Breast epithelium (tissue), 4 donors: ENCODE measurements at regions not wholly inside any gene's neighbourhood (a gene's known extent, or its start where the extent isn't known, plus 50 kb on each side); places are given as distances from the start of the nearest gene placed in this dataset.

Experiments
- DNase-seq, 2 donors: peaks; one replicate each; pipeline ENCODE4 v3.0.0-alpha.2; 2019; ENCODE audit warnings: low spot score in 2 of 2
- H3K27ac ChIP-seq, 2 donors: fragments of 200-600 bp; sonication (generic) in 1 of 2; one replicate each; pipeline ENCODE4 v1.5.1; 2016 to 2019; ENCODE audit warnings: mild to moderate bottlenecking in 1 of 2
- H3K27me3 ChIP-seq, 2 donors: fragments of 200-600 bp; sonication (generic) in 1 of 2; one replicate each; pipeline versions ENCODE4 v1.5.1 to v1.6.0; 2017 to 2019; ENCODE audit warnings: control low read depth in 1 of 2, mild to moderate bottlenecking in 1 of 2
- H3K36me3 ChIP-seq: fragments of 200-600 bp; one replicate; pipeline ENCODE4 v1.5.1; 2019
- H3K4me1 ChIP-seq, 2 donors: fragments of 200-600 bp; sonication (generic); one replicate each; pipeline ENCODE4 v1.5.1; 2016 to 2019; ENCODE audit warnings: control low read depth in 1 of 2
- H3K4me3 ChIP-seq, 3 donors: fragments of 200-600 bp; sonication (generic); 1 replicate in 2 of 3; 2 replicates in 1 of 3; pipeline ENCODE4 v1.5.1; 2016 to 2019; ENCODE audit warnings: mild to moderate bottlenecking in 3 of 3, moderate library complexity in 2 of 3
- H3K9me3 ChIP-seq, 2 donors: fragments of 200-600 bp; sonication (generic) in 1 of 2; one replicate each; pipeline ENCODE4 v1.5.1; 2016 to 2019; ENCODE audit warnings: control low read depth in 1 of 2
- CTCF ChIP-seq, 3 donors: fragments of 450-650 bp; IDR thresholded peaks; one replicate each; pipeline ENCODE4 v1.5.1; 2016 to 2017; ENCODE audit warnings: antibody characterized with exemption in 3 of 3, mild to moderate bottlenecking in 3 of 3, moderate library complexity in 3 of 3
- POLR2A ChIP-seq: fragments of 450-650 bp; IDR thresholded peaks from one replicate; pipeline ENCODE4 v1.6.1; 2016; ENCODE audit warnings: antibody characterized with exemption, mild to moderate bottlenecking, moderate library complexity
- POLR2AphosphoS5 ChIP-seq, 3 donors: sonication (generic); formaldehyde crosslinking; IDR thresholded peaks; one replicate each; pipeline ENCODE4 v1.6.1; 2017; ENCODE audit warnings: antibody characterized with exemption in 3 of 3
- intact Hi-C: fragments of 100-400 bp; cut with DNase I; formaldehyde crosslinking; loops from one replicate; pipeline ENCODE4 v1.15.1; 2023; ENCODE audit warnings: low total_unique reads

DNA sequence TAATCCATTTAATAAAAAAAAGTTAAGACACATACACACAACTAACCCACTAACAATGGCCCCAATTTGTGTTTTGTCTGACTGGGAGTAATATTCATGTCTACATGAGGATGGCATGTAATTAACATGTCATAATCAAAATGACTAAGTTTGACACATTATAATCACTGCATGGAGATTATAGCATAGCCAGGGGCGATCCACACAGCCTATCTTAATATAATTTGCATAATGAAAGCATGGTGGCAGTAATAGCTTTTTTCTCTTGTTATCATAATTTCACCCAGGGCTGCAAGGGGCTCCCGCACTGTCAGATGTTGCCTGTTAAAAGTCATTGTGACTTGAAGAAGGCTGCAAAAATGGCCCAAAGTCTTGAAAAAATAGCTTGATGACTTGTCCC lies 243.7 kb downstream of the SMAD2 start:
- Histone ChIP-seq H3K9me3 (no peaks in the 10 kb centered on the region), H3K4me3 (no peak overlapping the region), H3K27me3 (no peaks in the 10 kb centered on the region), H3K36me3 (no peaks in the 10 kb centered on the region), H3K27ac (no peak overlapping the region), H3K4me1 (no peaks in the 10 kb centered on the region)
- no peak for DNase-seq
- intact Hi-C loops, result no loop called here
- no peak for TF ChIP-seq CTCF (IDR thresholded peaks at IDR 0.05)

DNA sequence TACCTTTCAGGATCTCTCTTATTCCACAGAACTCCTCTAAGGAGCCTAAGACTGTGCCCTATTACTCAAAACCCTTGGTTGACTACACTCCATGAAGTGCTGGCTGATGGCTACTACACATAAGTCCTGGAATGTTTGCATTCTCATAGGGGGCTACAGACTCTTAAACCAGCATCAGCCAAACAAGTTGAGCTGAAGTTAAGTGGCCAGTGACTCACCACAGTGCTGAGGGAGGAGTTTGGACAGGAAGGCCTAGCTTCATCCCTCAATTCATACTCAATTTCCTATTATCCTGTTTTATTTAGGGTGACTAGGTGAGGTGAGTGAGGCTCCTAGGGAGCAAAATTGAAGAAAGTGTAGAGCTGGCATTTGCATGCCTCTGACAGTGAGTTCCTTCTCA lies 246.7 kb downstream of the SMAD2 start:
- TF ChIP-seq CTCF (IDR thresholded peaks at IDR 0.05), result no peak
- TF ChIP-seq POLR2A, result no peak
- TF ChIP-seq POLR2AphosphoS5 (IDR thresholded peaks at IDR 0.05), result no peak
- no peak for DNase-seq
- no peaks in the 10 kb centered on the region for H3K9me3 ChIP-seq
- no peak overlapping the region for H3K27ac ChIP-seq
- intact Hi-C loops, result no loop called here
- H3K4me3 ChIP-seq, result no peak overlapping the region
- H3K36me3 ChIP-seq, result no peaks in the 10 kb centered on the region
- no peaks in the 10 kb centered on the region for H3K4me1 ChIP-seq
- H3K27me3 ChIP-seq, result no peaks in the 10 kb centered on the region

GRCh38 chr18:47682876-47683275 lies 247.6 kb downstream of the SMAD2 start:
- DNase-seq, result no peak
- Histone ChIP-seq H3K27ac (no peak overlapping the region), H3K9me3 (no peaks in the 10 kb centered on the region), H3K4me1 (no peaks in the 10 kb centered on the region), H3K36me3 (no peaks in the 10 kb centered on the region), H3K4me3 (no peak overlapping the region), H3K27me3 (no peaks in the 10 kb centered on the region)
- TF ChIP-seq CTCF (IDR thresholded peaks at IDR 0.05) (no peak), POLR2AphosphoS5 (IDR thresholded peaks at IDR 0.05) (no peak), POLR2A (no peak)
- intact Hi-C loops, result no loop called here

DNA sequence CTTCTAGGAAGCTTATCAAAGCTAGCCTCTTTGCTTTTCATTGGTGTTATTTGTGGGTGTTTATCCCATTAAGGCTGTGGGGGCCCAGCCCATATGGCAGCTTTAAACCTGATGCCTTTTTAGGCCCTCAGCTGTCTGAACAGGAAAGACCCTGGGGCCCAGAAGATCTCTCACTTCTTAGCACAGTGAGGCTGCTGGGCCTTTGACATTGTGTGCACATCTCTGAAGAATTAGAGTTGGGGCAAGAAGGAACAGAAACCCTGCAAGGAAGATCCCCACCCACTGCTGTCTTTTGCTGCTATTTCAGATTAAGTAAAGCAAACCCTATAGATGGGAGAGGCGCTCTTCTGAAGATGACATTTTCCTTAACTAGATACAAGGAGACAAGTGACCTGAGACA lies 250.0 kb downstream of the SMAD2 start:
- Histone ChIP-seq H3K27ac (no peak overlapping the region), H3K4me3 (no peak overlapping the region), H3K9me3 (no peaks in the 10 kb centered on the region), H3K27me3 (no peaks in the 10 kb centered on the region), H3K36me3 (no peaks in the 10 kb centered on the region), H3K4me1 (no peaks in the 10 kb centered on the region)
- no peak for DNase-seq
- TF ChIP-seq CTCF (IDR thresholded peaks at IDR 0.05) (no peak), POLR2AphosphoS5 (IDR thresholded peaks at IDR 0.05) (no peak), POLR2A (no peak)
- intact Hi-C loops, result no loop called here

- Histone ChIP-seq H3K4me1 (no peaks in the 10 kb centered on the region), H3K27me3 (no peaks in the 10 kb centered on the region), H3K9me3 (no peaks in the 10 kb centered on the region), H3K27ac (no peak overlapping the region), H3K36me3 (no peaks in the 10 kb centered on the region), H3K4me3 (no peak overlapping the region)
- TF ChIP-seq POLR2A, result no peak
- TF ChIP-seq CTCF (IDR thresholded peaks at IDR 0.05), result no peak
- no peak for TF ChIP-seq POLR2AphosphoS5 (IDR thresholded peaks at IDR 0.05)
- DNase-seq, result no peak
- intact Hi-C loops, result loop anchor here (5.0 kb wide), 1 partner anchor 508 kb away; no protein-coding TSS in a partner anchor
Observed at GRCh38 chr18:47679864-47680263, 250.6 kb downstream of the SMAD2 start.
